Endodermal cell (in vitro differentiated cells): ENCODE measurements at regions not wholly inside any gene's neighbourhood (a gene's known extent, or its start where the extent isn't known, plus 50 kb on each side); places are given as distances from the start of the nearest gene placed in this dataset.

Experiments used
- DNase-seq: peaks from one replicate; pipeline ENCODE4 v3.0.0-alpha.2; 2017
- H3K27ac ChIP-seq: 2 replicates; pipeline ENCODE4 v1.5.1; 2013; ENCODE audit warnings: mild to moderate bottlenecking, low read depth, low read length, moderate library complexity
- H3K27me3 ChIP-seq: 2 replicates; pipeline ENCODE4 v1.6.1; 2013; ENCODE audit warnings: mild to moderate bottlenecking, low read length, moderate library complexity; ENCODE audit not compliant: insufficient read depth, control insufficient read depth, poor library complexity, severe bottlenecking
- H3K36me3 ChIP-seq: 2 replicates; pipeline ENCODE4 v1.7.0; 2013; ENCODE audit warnings: mild to moderate bottlenecking, low read length, moderate library complexity; ENCODE audit not compliant: control insufficient read depth, insufficient read depth
- H3K4me1 ChIP-seq: one replicate; pipeline ENCODE4 v1.7.0; 2013; ENCODE audit warnings: low read length; ENCODE audit not compliant: control insufficient read depth, insufficient read depth
- H3K4me3 ChIP-seq: 2 replicates; pipeline ENCODE4 v1.5.1; 2013; ENCODE audit warnings: mild to moderate bottlenecking, low read length, moderate library complexity
- H3K9ac ChIP-seq: 2 replicates; pipeline ENCODE4 v1.6.1; 2013; ENCODE audit warnings: mild to moderate bottlenecking, low read length, moderate library complexity; ENCODE audit not compliant: poor library complexity, severe bottlenecking; ENCODE audit errors: extremely low read depth
- H3K9me3 ChIP-seq: 2 replicates; pipeline ENCODE4 v1.6.1; 2013; ENCODE audit warnings: mild to moderate bottlenecking, low read length, moderate library complexity; ENCODE audit not compliant: control insufficient read depth
- H3K27ac Mint-ChIP-seq: 2 replicates; pipeline ENCODE4 v1.8.0; 2020; ENCODE audit warnings: mixed read lengths
- H3K27me3 Mint-ChIP-seq: 2 replicates; pipeline ENCODE4 v1.8.0; 2021; ENCODE audit warnings: mild to moderate bottlenecking, mixed read lengths; ENCODE audit not compliant: insufficient read depth
- H3K36me3 Mint-ChIP-seq: 2 replicates; pipeline ENCODE4 v1.8.0; 2020; ENCODE audit warnings: low read depth, mixed read lengths
- H3K4me1 Mint-ChIP-seq: 2 replicates; pipeline ENCODE4 v1.8.0; 2020; ENCODE audit warnings: mixed read lengths
- H3K4me3 Mint-ChIP-seq: 2 replicates; pipeline ENCODE4 v1.8.0; 2020; ENCODE audit warnings: mild to moderate bottlenecking, moderate library complexity, mixed read lengths
- H3K9me3 Mint-ChIP-seq: 2 replicates; pipeline ENCODE4 v1.8.0; 2020; ENCODE audit warnings: mild to moderate bottlenecking, mixed read lengths
- CTCF ChIP-seq: fragments of 200-600 bp; sonication (generic); conservative IDR thresholded peaks from 2 replicates; pipeline ENCODE4 v1.5.0; 2021; ENCODE audit warnings: antibody characterized with exemption, mild to moderate bottlenecking
- WGBS, 2 experiments: methylation state at CpG; one replicate each; pipeline versions ENCODE4 v1.1.5 to v1.1.7; 2013; ENCODE audit warnings: missing lambda C conversion rate in 2 of 2, mixed read lengths in 1 of 2; ENCODE audit not compliant: insufficient coverage in 1 of 2, insufficient read length in 1 of 2; 5-methylcytosine and 5-hydroxymethylcytosine counted together

GRCh38 chr1:83588140-83588539 lies 410.8 kb downstream of the TTLL7 start:
- no peak overlapping the region for H3K27ac ChIP-seq
- no peak for DNase-seq
- no peak overlapping the region for H3K4me3 Mint-ChIP-seq
- H3K4me1 Mint-ChIP-seq, result peaks cover 12% of the 10 kb centered on the region
- peaks cover 26% of the 10 kb centered on the region for H3K9me3 Mint-ChIP-seq
- H3K9me3 ChIP-seq, result peaks cover 21% of the 10 kb centered on the region
- H3K4me1 ChIP-seq, result no peaks in the 10 kb centered on the region
- H3K36me3 Mint-ChIP-seq, result no peaks in the 10 kb centered on the region
- no peaks in the 10 kb centered on the region for H3K27me3 ChIP-seq
- no peak overlapping the region for H3K4me3 ChIP-seq
- H3K27me3 Mint-ChIP-seq, result peaks cover 3% of the 10 kb centered on the region
- no peak overlapping the region for H3K9ac ChIP-seq
- no peak overlapping the region for H3K27ac Mint-ChIP-seq
- no peak for TF ChIP-seq CTCF
- H3K36me3 ChIP-seq, result no peaks in the 10 kb centered on the region

DNA sequence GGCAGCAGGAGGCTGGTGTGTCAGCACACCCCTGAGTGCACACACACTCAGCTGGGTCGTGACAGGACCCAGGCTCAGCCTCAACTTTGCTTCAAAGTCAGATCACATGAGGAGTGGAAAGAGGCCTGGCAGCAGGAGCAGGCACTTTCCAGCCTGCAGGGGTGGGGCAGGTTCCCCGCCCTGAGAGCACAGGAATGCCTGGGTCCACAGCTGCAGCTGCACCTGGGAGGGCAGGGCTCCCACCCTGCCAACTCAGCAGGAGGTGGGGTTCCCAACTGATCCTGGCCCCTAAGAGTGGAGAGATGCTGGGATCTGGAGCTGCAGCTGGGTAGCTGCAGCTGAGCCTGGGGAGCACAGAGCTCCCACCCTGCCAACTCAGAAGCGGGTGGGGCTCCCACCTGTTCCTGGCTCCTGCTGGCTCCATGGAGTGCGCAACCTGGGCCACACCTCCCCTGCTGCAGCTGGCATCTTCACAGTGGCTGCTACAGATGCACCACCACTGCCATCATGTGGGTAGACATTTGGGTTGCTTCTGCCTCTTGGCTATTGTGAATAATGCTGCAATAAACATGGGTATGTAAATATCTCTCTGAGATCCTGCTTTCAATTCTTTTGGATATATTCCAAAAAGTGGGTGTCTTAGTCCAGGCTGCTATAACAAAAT lies 415.4 kb downstream of the TTLL7 start:
- peaks cover 20% of the 10 kb centered on the region for H3K27me3 Mint-ChIP-seq
- Histone ChIP-seq H3K27me3 (peaks cover 5% of the 10 kb centered on the region), H3K4me3 (no peak overlapping the region), H3K9me3 (peaks cover 43% of the 10 kb centered on the region), H3K36me3 (no peaks in the 10 kb centered on the region), H3K4me1 (no peaks in the 10 kb centered on the region), H3K27ac (no peak overlapping the region), H3K9ac (no peak overlapping the region)
- no peaks in the 10 kb centered on the region for H3K4me1 Mint-ChIP-seq
- H3K4me3 Mint-ChIP-seq, result no peak overlapping the region
- no peak overlapping the region for H3K27ac Mint-ChIP-seq
- peaks cover 49% of the 10 kb centered on the region for H3K9me3 Mint-ChIP-seq
- WGBS, 2 experiments, result 91 to 100% methylated on average over 1 to 4 of the region's 4 CpGs
- peak; percentile 65 for DNase-seq
- peaks cover 2% of the 10 kb centered on the region for H3K36me3 Mint-ChIP-seq
- peak; percentile 60 for TF ChIP-seq CTCF

- Histone ChIP-seq H3K36me3 (no peaks in the 10 kb centered on the region), H3K4me1 (no peaks in the 10 kb centered on the region), H3K27me3 (peaks cover 23% of the 10 kb centered on the region), H3K9me3 (peaks cover 32% of the 10 kb centered on the region), H3K27ac (no peak overlapping the region), H3K4me3 (peak overlapping the region; percentile 60), H3K9ac (no peak overlapping the region)
- Mint-ChIP-seq H3K9me3 (peaks cover 37% of the 10 kb centered on the region), H3K27ac (no peak overlapping the region), H3K4me3 (no peak overlapping the region), H3K36me3 (peaks cover 2% of the 10 kb centered on the region), H3K27me3 (peaks cover 38% of the 10 kb centered on the region), H3K4me1 (no peaks in the 10 kb centered on the region)
- no peak for TF ChIP-seq CTCF
- WGBS, 2 experiments, result 93 to 100% methylated on average over 2 to 8 of the region's 8 CpGs
- DNase-seq, result no peak
These were observed 417.2 kb downstream of the TTLL7 start for GRCh38 chr1:83581747-83582146.
